K562 (cell line): ENCODE measurements at regions not wholly inside any gene's neighbourhood (a gene's known extent, or its start where the extent isn't known, plus 50 kb on each side); places are given as distances from the start of the nearest gene placed in this dataset.

Experiments
- ATAC-seq: fragments of 200-7000 bp; cut with Tn5 transposase; 3 replicates; pipeline ENCODE4 v1.9.1; 2020; ENCODE audit warnings: moderate library complexity
- BruUV-seq: library from RNA; stranded (reverse); fragments of 400-500 nt; replicated peaks from 2 replicates; lab custom pipeline; 2021; lab: Mats Ljungman, UMichigan
- CTCF ChIA-PET: fragments of 300-600 bp; formaldehyde crosslinking; extraction: SDS; loops from one replicate; lab custom pipeline; 2021; ENCODE audit warnings: low intra/inter-chr PET ratio; lab: Yijun Ruan, JAX
- POLR2A ChIA-PET: fragments of 300-600, 350-650 bp; sonication (Branson Sonifier 250); formaldehyde crosslinking; extraction: SDS; loops from one replicate; lab custom pipeline; 2021; ENCODE audit warnings: antibody characterized with exemption, inconsistent platforms; lab: Yijun Ruan, JAX
- DNase-seq, 4 experiments: peaks; one replicate each; pipeline versions ENCODE4 v3.0.0 to v3.0.0-alpha.2; 2011 to 2018; ENCODE audit warnings: low spot score in 3 of 4, mixed read lengths in 3 of 4; ENCODE audit errors: extremely low read depth in 1 of 4
- FAIRE-seq: peaks from 2 replicates; lab custom pipeline; 2011; peaks lifted over from hg19 to GRCh38; lab: Jason Lieb, UNC
- H2AFZ ChIP-seq: 2 replicates; pipeline ENCODE4 v1.6.0; 2011; ENCODE audit warnings: low read depth, low read length, control low read depth, inconsistent platforms
- H3K27ac ChIP-seq: fragments of 200-600 bp; 3 replicates; pipeline ENCODE4 v1.8.0; 2011; ENCODE audit warnings: low read depth, mild to moderate bottlenecking, control low read depth, inconsistent platforms, low read length, moderate library complexity, mixed read lengths; ENCODE audit errors: extremely low read depth
- H3K27me3 ChIP-seq, 2 experiments: fragments of 300-600 bp in 1 of 2; 2 replicates in 1 of 2; 3 replicates in 1 of 2; pipeline versions ENCODE4 v1.6.0 to v1.8.0; 2011; ENCODE audit warnings: inconsistent platforms in 2 of 2, low read length in 2 of 2, mild to moderate bottlenecking in 1 of 2, mixed read lengths in 1 of 2, moderate library complexity in 1 of 2; ENCODE audit not compliant: control insufficient read depth in 2 of 2, insufficient read depth in 2 of 2
- H3K36me3 ChIP-seq: fragments of 300-600 bp; 3 replicates; pipeline ENCODE4 v1.8.0; 2011; ENCODE audit warnings: mild to moderate bottlenecking, low read length, inconsistent platforms; ENCODE audit not compliant: control insufficient read depth, insufficient read depth
- H3K4me1 ChIP-seq, 2 experiments: fragments of 200-600 bp in 1 of 2; replicated peaks in 1 of 2; 2 replicates in 1 of 2; 3 replicates in 1 of 2; pipeline versions ENCODE4 v1.5.1 to v1.8.0; 2011; ENCODE audit warnings: inconsistent platforms in 2 of 2, low read length in 2 of 2, mild to moderate bottlenecking in 1 of 2, mixed read lengths in 1 of 2, moderate library complexity in 1 of 2; ENCODE audit not compliant: control insufficient read depth in 2 of 2, insufficient read depth in 2 of 2
- H3K4me2 ChIP-seq: 2 replicates; pipeline ENCODE4 v1.6.1; 2011; ENCODE audit warnings: low read length, control low read depth, inconsistent platforms, mixed read lengths; ENCODE audit not compliant: insufficient read depth
- H3K4me3 ChIP-seq: fragments of 200-600 bp; sonication (generic), shearing (Covaris generic); 2 replicates; pipeline ENCODE4 v1.5.1; 2016; ENCODE audit warnings: control low read depth, inconsistent platforms
- H3K79me2 ChIP-seq: fragments of 200-600 bp; 3 replicates; pipeline ENCODE4 v1.8.0; 2011; ENCODE audit warnings: low read length, inconsistent platforms; ENCODE audit not compliant: control insufficient read depth, insufficient read depth
- H3K9ac ChIP-seq, 2 experiments: 2 replicates each; pipeline versions ENCODE4 v1.6.0 to v1.6.1; 2011; ENCODE audit warnings: low read depth in 2 of 2, low read length in 2 of 2, control low read depth in 1 of 2, inconsistent platforms in 1 of 2, mild to moderate bottlenecking in 1 of 2, mixed read lengths in 1 of 2; ENCODE audit not compliant: insufficient read depth in 1 of 2
- H3K9me1 ChIP-seq: one replicate; pipeline ENCODE4 v1.6.0; 2011; ENCODE audit warnings: inconsistent platforms, mild to moderate bottlenecking, low read length, moderate library complexity; ENCODE audit not compliant: control insufficient read depth, insufficient read depth
- H3K9me3 ChIP-seq: replicated peaks from 2 replicates; pipeline ENCODE4 v1.5.1; 2011; ENCODE audit warnings: low read depth, low read length, inconsistent platforms; ENCODE audit not compliant: control insufficient read depth, insufficient read depth
- H4K20me1 ChIP-seq: replicated peaks from 2 replicates; pipeline ENCODE4 v1.6.1; 2011; ENCODE audit warnings: low read length, inconsistent platforms, mixed read lengths; ENCODE audit not compliant: control insufficient read depth, insufficient read depth
- AFF1 ChIP-seq, 2 experiments: fragments of 450-650 bp; IDR thresholded peaks; 2 replicates each; pipeline ENCODE4 v1.6.1; 2018; ENCODE audit warnings: mild to moderate bottlenecking in 2 of 2, low read depth in 1 of 2; ENCODE audit not compliant: partially characterized antibody in 2 of 2
- ETS2 ChIP-seq: IDR thresholded peaks from 2 replicates; pipeline ENCODE4 v1.6.1; 2016; ENCODE audit warnings: borderline replicate concordance, missing genetic modification characterization, mild to moderate bottlenecking, moderate library complexity, missing compliant biosample characterization; ENCODE audit not compliant: poor library complexity, severe bottlenecking
- MIER1 ChIP-seq: fragments of 450-650 bp; IDR thresholded peaks from 2 replicates; pipeline ENCODE4 v1.6.1; 2016; ENCODE audit warnings: antibody characterized with exemption, mild to moderate bottlenecking, low read depth
- NR2C2 ChIP-seq, 2 experiments: fragments of 200-800 bp in 1 of 2; sonication (Bioruptor generic) in 1 of 2; sonication (generic) in 1 of 2; formaldehyde crosslinking in 1 of 2; IDR thresholded peaks; 2 replicates each; pipeline versions ENCODE4 v1.6.1 to v1.8.0; 2016 to 2022; ENCODE audit warnings: mild to moderate bottlenecking in 1 of 2, missing compliant biosample characterization in 1 of 2, missing genetic modification characterization in 1 of 2, missing genetic modification reagents in 1 of 2
- RBM15 ChIP-seq: fragments of 200-400 bp; formaldehyde crosslinking; IDR thresholded peaks from 2 replicates; pipeline ENCODE4 v1.6.1; 2018; ENCODE audit warnings: mild to moderate bottlenecking, low read length, moderate library complexity; ENCODE audit not compliant: insufficient read depth
- TAF7 ChIP-seq: fragments of 450-650 bp; IDR thresholded peaks from 2 replicates; pipeline ENCODE4 v1.6.1; 2016; ENCODE audit warnings: missing genetic modification characterization, missing compliant biosample characterization
- ZC3H4 ChIP-seq: sonication (generic); formaldehyde crosslinking; IDR thresholded peaks from 2 replicates; pipeline ENCODE4 v1.9.0; 2021; ENCODE audit warnings: missing genetic modification reagents, borderline replicate concordance
- ZKSCAN1 ChIP-seq: fragments of 150-350 bp; IDR thresholded peaks from 2 replicates; pipeline ENCODE4 v1.6.1; 2016; ENCODE audit warnings: low read depth, low read length
- ZNF133 ChIP-seq: fragments of 250-450 bp; sonication (Bioruptor Pico); IDR thresholded peaks from 2 replicates; pipeline ENCODE4 v1.4.0; 2020; ENCODE audit warnings: mild to moderate bottlenecking
- ZNF668 ChIP-seq: fragments of 250-450 bp; sonication (Bioruptor Pico); IDR thresholded peaks from 2 replicates; pipeline ENCODE4 v1.8.0; 2022; ENCODE audit warnings: mild to moderate bottlenecking, inconsistent platforms
- WGBS: fragments of 100-300 bp; shearing (Covaris generic); methylation state at CpG from one replicate; pipeline ENCODE4 v1.1.6; 2016; ENCODE audit warnings: low coverage, mixed read lengths; ENCODE audit not compliant: insufficient coverage; ENCODE audit errors: missing lambda C conversion rate; 5-methylcytosine and 5-hydroxymethylcytosine counted together
- in situ Hi-C: fragments of 300-500 bp; cut with MboI; formaldehyde crosslinking; loops from 4 replicates; pipeline ENCODE4 v1.15.0; 2018; ENCODE audit warnings: inconsistent platforms, mixed read lengths
- intact Hi-C: fragments of 100-400 bp; cut with micrococcal nuclease; formaldehyde crosslinking; loops from 2 replicates; pipeline ENCODE4 v1.14.2; 2022
- TF ChIP-seq, protein P1 (sequence below): sonication (generic); formaldehyde crosslinking; IDR thresholded peaks from 2 replicates; pipeline ENCODE4 v1.4.0; 2020; ENCODE audit warnings: mild to moderate bottlenecking, missing genetic modification reagents
- TF ChIP-seq, protein P2 (sequence below), 2 experiments: fragments of 450-650 bp in 1 of 2; sonication (generic) in 1 of 2; formaldehyde crosslinking; conservative IDR thresholded peaks; 2 replicates each; pipeline versions ENCODE4 v1.4.0 to v1.8.1; 2020 to 2022; ENCODE audit warnings: mild to moderate bottlenecking in 1 of 2, missing genetic modification reagents in 1 of 2

DNA sequence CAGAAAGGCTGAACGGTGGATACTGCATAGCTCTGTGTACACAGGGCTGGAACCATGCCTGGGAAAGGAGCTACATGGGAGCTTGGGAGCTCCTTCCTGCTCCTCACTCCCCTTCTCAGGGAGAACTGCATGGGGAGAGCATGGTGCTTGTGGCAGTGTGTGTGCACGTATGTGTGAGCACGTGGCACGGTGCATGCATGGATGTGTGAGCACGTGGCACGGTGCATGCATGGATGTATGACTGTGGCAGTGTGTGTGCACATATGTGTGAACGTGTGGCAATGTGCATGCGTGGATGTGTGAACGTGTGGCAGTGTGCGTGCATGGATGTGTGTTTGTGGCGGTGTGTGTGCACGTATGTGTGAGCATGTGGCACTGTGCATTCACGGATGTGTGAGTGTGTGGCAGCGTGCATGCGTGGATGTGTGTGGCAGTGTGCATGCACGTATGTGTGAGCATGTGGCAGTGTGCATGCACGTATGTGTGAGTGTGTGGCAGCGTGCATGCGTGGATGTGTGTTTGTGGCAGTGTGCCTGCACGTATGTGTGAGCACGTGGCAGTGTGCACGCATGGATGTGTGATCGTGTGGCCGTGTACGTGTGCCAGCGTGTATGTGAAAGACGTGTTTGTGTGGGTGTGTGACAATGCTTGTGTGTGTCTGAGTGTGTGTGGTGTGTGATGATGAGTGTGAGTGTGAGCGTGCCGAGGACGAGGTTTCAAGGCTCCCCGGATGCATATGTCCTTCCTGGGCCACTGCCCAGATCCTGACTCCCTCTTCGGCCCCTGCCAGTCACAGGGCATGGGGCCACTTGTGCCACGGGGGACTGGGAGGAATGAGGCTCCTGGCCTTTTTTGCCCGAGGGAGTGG lies 52.4 kb upstream of the JPH3 start:
- in situ Hi-C loops = no loop called here
- H3K27ac ChIP-seq = no peak overlapping the region; the same call in 2 of the 3 replicates
- DNase-seq (no peak), FAIRE-seq (no peak), ATAC-seq (no peak)
- no peak overlapping the region for H3K4me3 ChIP-seq
- H3K9me3 ChIP-seq = 0 out of 2 replicates have a peak, but pooled peaks cover 6% of the 10 kb centered on the region
- H4K20me1 ChIP-seq = peaks cover 17% of the 10 kb centered on the region; the same call in 1 of the 2 replicates
- POLR2A ChIA-PET = no interaction called here
- H3K9me1 ChIP-seq = peaks cover 3% of the 10 kb centered on the region
- no peak overlapping the region; the same call in 1 of the 2 replicates for H3K4me2 ChIP-seq
- no peaks in the 10 kb centered on the region for H3K36me3 ChIP-seq
- CTCF ChIA-PET = interaction anchor here (1.3 to 2.2 kb wide), 2 partner anchors 85 to 321 kb away, joined by 5 to 23 read pairs; no protein-coding TSS in a partner anchor
- BruUV-seq = no TSS peak
- H3K27me3 ChIP-seq = peaks cover 39 to 81% of the 10 kb centered on the region in 2 experiments
- intact Hi-C loops = loop anchor here (1.0 to 5.0 kb wide), 2 partner anchors 21 to 87 kb away; no protein-coding TSS in a partner anchor
- no peak overlapping the region for H2AFZ ChIP-seq
- 19% methylated on average over 32 of the region's 34 CpGs for WGBS
- H3K9ac ChIP-seq = no peak overlapping the region
- peaks cover 0 to 18% of the 10 kb centered on the region in 2 experiments; a peak in 3 of 5 replicates for H3K4me1 ChIP-seq
- no peaks in the 10 kb centered on the region for H3K79me2 ChIP-seq
- TF ChIP-seq TAF7 (no peak), MIER1 (peak; percentile 88), RBM15 (no peak), NR2C2 (CRISPR knock-in tag; IDR thresholded peaks at IDR 0.05) (peak; percentile 52; the same call in 1 of the 2 replicates), NR2C2 (tag; IDR thresholded peaks at IDR 0.05) (no peak), ZNF133 (CRISPR knock-in tag) (no peak), ZKSCAN1 (no peak), ZC3H4 (CRISPR knock-in tag) (peak; percentile 28; the same call in 1 of the 2 replicates), AFF1 (IDR thresholded peaks at IDR 0.05; ENCODE audit: low read depth in 1 of 2, partially characterized antibody in 2 of 2) (no peak), ZNF668 (CRISPR knock-in tag) (no peak), ETS2 (tag) (no peak)
- TF ChIP-seq, protein P1, sequence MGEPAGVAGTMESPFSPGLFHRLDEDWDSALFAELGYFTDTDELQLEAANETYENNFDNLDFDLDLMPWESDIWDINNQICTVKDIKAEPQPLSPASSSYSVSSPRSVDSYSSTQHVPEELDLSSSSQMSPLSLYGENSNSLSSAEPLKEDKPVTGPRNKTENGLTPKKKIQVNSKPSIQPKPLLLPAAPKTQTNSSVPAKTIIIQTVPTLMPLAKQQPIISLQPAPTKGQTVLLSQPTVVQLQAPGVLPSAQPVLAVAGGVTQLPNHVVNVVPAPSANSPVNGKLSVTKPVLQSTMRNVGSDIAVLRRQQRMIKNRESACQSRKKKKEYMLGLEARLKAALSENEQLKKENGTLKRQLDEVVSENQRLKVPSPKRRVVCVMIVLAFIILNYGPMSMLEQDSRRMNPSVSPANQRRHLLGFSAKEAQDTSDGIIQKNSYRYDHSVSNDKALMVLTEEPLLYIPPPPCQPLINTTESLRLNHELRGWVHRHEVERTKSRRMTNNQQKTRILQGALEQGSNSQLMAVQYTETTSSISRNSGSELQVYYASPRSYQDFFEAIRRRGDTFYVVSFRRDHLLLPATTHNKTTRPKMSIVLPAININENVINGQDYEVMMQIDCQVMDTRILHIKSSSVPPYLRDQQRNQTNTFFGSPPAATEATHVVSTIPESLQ (CRISPR knock-in tag) = no peak
- TF ChIP-seq, protein P2, sequence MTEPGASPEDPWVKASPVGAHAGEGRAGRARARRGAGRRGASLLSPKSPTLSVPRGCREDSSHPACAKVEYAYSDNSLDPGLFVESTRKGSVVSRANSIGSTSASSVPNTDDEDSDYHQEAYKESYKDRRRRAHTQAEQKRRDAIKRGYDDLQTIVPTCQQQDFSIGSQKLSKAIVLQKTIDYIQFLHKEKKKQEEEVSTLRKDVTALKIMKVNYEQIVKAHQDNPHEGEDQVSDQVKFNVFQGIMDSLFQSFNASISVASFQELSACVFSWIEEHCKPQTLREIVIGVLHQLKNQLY (CRISPR knock-in tag; conservative IDR thresholded peaks at IDR 0.05) = no peak
